Mucosa of descending colon (tissue), 3 donors: ENCODE measurements at regions not wholly inside any gene's neighbourhood (a gene's known extent, or its start where the extent isn't known, plus 50 kb on each side); places are given as distances from the start of the nearest gene placed in this dataset.

Experiments used
- ATAC-seq: fragments of 200-7000 bp; cut with Tn5 transposase; one replicate; pipeline ENCODE4 v1.9.1; 2020; ENCODE audit warnings: mild to moderate bottlenecking, moderate library complexity
- DNase-seq, 3 donors: peaks; one replicate each; pipeline ENCODE4 v3.0.0-alpha.2; 2020
- H3K36me3 ChIP-seq: fragments of 200-600 bp; one replicate; pipeline ENCODE4 v1.8.0; 2021; ENCODE audit warnings: low read depth, mild to moderate bottlenecking
- H3K4me1 ChIP-seq: fragments of 200-600 bp; one replicate; pipeline ENCODE4 v1.8.0; 2021; ENCODE audit warnings: low read depth, mild to moderate bottlenecking
- H3K4me3 ChIP-seq: fragments of 200-600 bp; one replicate; pipeline ENCODE4 v1.8.0; 2021; ENCODE audit warnings: mild to moderate bottlenecking
- H3K9me3 ChIP-seq: fragments of 200-600 bp; one replicate; pipeline ENCODE4 v1.8.0; 2021; ENCODE audit warnings: mild to moderate bottlenecking
- CTCF ChIP-seq: fragments of 200-600 bp; IDR thresholded peaks from one replicate; pipeline ENCODE4 v1.8.0; 2022; ENCODE audit warnings: antibody characterized with exemption, mild to moderate bottlenecking
- intact Hi-C, 2 donors: fragments of 100-400 bp; cut with DNase I in 1 of 2; cut with micrococcal nuclease in 1 of 2; formaldehyde crosslinking; loops; one replicate each; pipeline versions ENCODE4 v1.11.0 to v1.11.1; 2022; cut with DNase I, micrococcal nuclease
- donor health status: DM: no; HTN: no; CAD: no; lungs with moderate emphysema.
- donor health status: DM: no; HTN: no; CAD: no.
- donor health status: DM: no; HTN: yes; CAD: no.

- Histone ChIP-seq H3K4me1 (peaks cover 15% of the 10 kb centered on the region), H3K36me3 (no peaks in the 10 kb centered on the region), H3K4me3 (no peak overlapping the region), H3K9me3 (no peaks in the 10 kb centered on the region)
- no peak for TF ChIP-seq CTCF
- no peak for DNase-seq
- intact Hi-C loops = no loop called here
- no peak for ATAC-seq
Measured at GRCh38 chr16:85362443-85362842, 250.2 kb upstream of the CIBAR2 start.

- Histone ChIP-seq H3K36me3 (no peaks in the 10 kb centered on the region), H3K4me1 (peaks cover 15% of the 10 kb centered on the region), H3K9me3 (no peaks in the 10 kb centered on the region), H3K4me3 (no peak overlapping the region)
- intact Hi-C loops = no loop called here
- DNase-seq (no peak), ATAC-seq (no peak)
- TF ChIP-seq CTCF = no peak
Measured at GRCh38 chr16:85363427-85363826, 249.7 kb upstream of the GSE1 start.

GRCh38 chr16:85363881-85364280 lies 249.2 kb upstream of the GSE1 start:
- intact Hi-C loops = no loop called here
- peaks cover 15% of the 10 kb centered on the region for H3K4me1 ChIP-seq

GRCh38 chr16:85364323-85365040 lies 248.6 kb upstream of the GSE1 start:
- ATAC-seq = no peak

More at GRCh38 chr16:85363881-85364280, 249.2 kb upstream of the GSE1 start:
- H3K4me3 ChIP-seq = no peak overlapping the region
- DNase-seq = no peak
- TF ChIP-seq CTCF = no peak
- H3K36me3 ChIP-seq = no peaks in the 10 kb centered on the region
- ATAC-seq = no peak
- no peaks in the 10 kb centered on the region for H3K9me3 ChIP-seq

GRCh38 chr16:85365120-85365519 lies 248.0 kb upstream of the GSE1 start:
- no peak for TF ChIP-seq CTCF
- ATAC-seq (peak; percentile 29), DNase-seq (no peak)
- Histone ChIP-seq H3K36me3 (no peaks in the 10 kb centered on the region), H3K9me3 (no peaks in the 10 kb centered on the region), H3K4me1 (peaks cover 8% of the 10 kb centered on the region), H3K4me3 (no peak overlapping the region)
- intact Hi-C loops = no loop called here

More at GRCh38 chr16:85364323-85365040, 248.6 kb upstream of the GSE1 start:
- Histone ChIP-seq H3K4me1 (peaks cover 10% of the 10 kb centered on the region), H3K36me3 (no peaks in the 10 kb centered on the region), H3K4me3 (no peak overlapping the region), H3K9me3 (no peaks in the 10 kb centered on the region)
- DNase-seq = no peak
- intact Hi-C loops = no loop called here
- no peak for TF ChIP-seq CTCF
